ENCODE measurements at regions not wholly inside any gene's neighbourhood (a gene's known extent, or its start where the extent isn't known, plus 50 kb on each side); places are given as distances from the start of the nearest gene placed in this dataset.

GRCh38 chr11:91160661-91161060 is 937.8 kb upstream of the CHORDC1 start:
- TF ChIP-seq, protein P1, sequence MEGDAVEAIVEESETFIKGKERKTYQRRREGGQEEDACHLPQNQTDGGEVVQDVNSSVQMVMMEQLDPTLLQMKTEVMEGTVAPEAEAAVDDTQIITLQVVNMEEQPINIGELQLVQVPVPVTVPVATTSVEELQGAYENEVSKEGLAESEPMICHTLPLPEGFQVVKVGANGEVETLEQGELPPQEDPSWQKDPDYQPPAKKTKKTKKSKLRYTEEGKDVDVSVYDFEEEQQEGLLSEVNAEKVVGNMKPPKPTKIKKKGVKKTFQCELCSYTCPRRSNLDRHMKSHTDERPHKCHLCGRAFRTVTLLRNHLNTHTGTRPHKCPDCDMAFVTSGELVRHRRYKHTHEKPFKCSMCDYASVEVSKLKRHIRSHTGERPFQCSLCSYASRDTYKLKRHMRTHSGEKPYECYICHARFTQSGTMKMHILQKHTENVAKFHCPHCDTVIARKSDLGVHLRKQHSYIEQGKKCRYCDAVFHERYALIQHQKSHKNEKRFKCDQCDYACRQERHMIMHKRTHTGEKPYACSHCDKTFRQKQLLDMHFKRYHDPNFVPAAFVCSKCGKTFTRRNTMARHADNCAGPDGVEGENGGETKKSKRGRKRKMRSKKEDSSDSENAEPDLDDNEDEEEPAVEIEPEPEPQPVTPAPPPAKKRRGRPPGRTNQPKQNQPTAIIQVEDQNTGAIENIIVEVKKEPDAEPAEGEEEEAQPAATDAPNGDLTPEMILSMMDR (IDR thresholded peaks at IDR 0.05) = no peak
- TF ChIP-seq, protein P2, sequence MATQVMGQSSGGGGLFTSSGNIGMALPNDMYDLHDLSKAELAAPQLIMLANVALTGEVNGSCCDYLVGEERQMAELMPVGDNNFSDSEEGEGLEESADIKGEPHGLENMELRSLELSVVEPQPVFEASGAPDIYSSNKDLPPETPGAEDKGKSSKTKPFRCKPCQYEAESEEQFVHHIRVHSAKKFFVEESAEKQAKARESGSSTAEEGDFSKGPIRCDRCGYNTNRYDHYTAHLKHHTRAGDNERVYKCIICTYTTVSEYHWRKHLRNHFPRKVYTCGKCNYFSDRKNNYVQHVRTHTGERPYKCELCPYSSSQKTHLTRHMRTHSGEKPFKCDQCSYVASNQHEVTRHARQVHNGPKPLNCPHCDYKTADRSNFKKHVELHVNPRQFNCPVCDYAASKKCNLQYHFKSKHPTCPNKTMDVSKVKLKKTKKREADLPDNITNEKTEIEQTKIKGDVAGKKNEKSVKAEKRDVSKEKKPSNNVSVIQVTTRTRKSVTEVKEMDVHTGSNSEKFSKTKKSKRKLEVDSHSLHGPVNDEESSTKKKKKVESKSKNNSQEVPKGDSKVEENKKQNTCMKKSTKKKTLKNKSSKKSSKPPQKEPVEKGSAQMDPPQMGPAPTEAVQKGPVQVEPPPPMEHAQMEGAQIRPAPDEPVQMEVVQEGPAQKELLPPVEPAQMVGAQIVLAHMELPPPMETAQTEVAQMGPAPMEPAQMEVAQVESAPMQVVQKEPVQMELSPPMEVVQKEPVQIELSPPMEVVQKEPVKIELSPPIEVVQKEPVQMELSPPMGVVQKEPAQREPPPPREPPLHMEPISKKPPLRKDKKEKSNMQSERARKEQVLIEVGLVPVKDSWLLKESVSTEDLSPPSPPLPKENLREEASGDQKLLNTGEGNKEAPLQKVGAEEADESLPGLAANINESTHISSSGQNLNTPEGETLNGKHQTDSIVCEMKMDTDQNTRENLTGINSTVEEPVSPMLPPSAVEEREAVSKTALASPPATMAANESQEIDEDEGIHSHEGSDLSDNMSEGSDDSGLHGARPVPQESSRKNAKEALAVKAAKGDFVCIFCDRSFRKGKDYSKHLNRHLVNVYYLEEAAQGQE (IDR thresholded peaks at IDR 0.05; ENCODE audit: low read depth, low read length) = no peak
- no peak for TF ChIP-seq FOXM1 (IDR thresholded peaks at IDR 0.05; ENCODE audit: low read depth)

Data from SK-N-SH (cell line).